COLO829 (cell line): ENCODE measurements at regions not wholly inside any gene's neighbourhood (a gene's known extent, or its start where the extent isn't known, plus 50 kb on each side); places are given as distances from the start of the nearest gene placed in this dataset.

ENCODE experiments used
- DNase-seq: peaks from one replicate; pipeline ENCODE4 v3.0.0; 2012; ENCODE audit warnings: low spot score

DNA sequence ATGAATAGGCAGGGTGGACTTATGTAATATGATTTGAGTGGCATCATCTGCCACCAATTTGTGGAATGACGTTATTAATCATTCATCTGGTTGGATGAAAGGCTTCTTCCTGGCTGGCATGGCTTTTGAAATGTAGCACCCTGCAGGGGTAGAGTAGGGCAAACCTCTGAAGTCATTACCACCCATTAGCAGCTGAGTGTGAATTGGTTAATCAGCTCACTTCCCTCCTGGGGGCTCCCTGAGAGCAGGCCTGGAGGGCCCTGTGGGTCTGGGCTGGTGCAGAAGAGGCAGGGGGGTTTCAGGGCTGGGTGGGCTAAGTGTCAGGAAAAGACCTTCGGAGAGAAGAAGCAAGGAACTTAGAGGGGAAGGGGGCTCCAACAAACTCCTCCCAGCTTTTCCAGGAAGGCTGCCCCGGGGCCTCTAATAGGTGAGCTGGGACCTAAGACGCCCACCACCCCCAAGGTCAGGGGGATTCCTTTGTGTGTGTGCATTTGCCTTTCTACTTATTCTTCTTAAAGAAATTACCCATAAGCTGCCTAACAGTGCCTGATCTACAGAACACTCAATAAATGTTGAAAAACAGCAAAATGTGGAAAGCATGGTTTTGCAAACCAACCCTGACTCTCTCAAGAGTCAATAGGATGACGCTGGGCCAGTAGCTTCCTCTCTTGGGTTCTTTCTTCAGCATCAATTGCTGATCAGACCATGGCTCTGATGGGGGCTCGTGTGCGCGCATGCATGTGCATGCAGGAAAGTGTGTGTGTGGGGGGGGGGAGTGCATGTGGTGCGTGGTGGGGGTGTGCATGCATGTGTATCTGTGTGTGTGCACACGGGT is 49.7 kb upstream of the ZNF516 start:
- no peak for DNase-seq
